Ovary (tissue), 3 donors: ENCODE measurements at regions not wholly inside any gene's neighbourhood (a gene's known extent, or its start where the extent isn't known, plus 50 kb on each side); places are given as distances from the start of the nearest gene placed in this dataset.

Experiments
- POLR2A ChIP-seq: fragments of 450-650 bp; IDR thresholded peaks from one replicate; pipeline ENCODE4 v1.6.1; 2017; ENCODE audit warnings: antibody characterized with exemption, mild to moderate bottlenecking, moderate library complexity
- TF ChIP-seq, protein P1 (sequence below), 3 donors: fragments of 450-650 bp in 2 of 3; fragments of 200-600 bp in 1 of 3; IDR thresholded peaks; one replicate each; pipeline versions ENCODE4 v1.5.1 to v1.8.0; 2016 to 2022; ENCODE audit warnings: antibody characterized with exemption in 3 of 3, mild to moderate bottlenecking in 1 of 3
- donor health status: DM: no; HTN: no; CAD: no.

DNA sequence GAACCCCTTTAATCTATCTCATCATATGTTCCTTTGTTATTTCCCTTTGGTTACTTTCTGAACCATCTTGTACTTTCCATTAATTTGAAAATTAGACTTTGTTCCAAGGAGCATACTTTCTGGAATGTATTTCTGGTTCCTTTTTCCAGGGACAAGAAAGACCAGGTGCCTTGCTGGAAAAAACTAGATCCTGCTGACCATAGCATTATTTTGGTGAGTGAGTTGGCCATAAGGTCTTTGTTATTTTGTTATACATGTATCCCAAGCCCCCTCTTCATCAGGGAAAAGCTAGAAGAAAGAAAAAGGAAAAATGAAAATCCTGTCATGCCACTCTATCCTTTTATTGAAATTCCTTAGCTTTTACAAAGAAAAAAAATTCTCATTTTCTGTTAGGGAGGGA is 228.1 kb upstream of the TFPI start:
- TF ChIP-seq, protein P1, sequence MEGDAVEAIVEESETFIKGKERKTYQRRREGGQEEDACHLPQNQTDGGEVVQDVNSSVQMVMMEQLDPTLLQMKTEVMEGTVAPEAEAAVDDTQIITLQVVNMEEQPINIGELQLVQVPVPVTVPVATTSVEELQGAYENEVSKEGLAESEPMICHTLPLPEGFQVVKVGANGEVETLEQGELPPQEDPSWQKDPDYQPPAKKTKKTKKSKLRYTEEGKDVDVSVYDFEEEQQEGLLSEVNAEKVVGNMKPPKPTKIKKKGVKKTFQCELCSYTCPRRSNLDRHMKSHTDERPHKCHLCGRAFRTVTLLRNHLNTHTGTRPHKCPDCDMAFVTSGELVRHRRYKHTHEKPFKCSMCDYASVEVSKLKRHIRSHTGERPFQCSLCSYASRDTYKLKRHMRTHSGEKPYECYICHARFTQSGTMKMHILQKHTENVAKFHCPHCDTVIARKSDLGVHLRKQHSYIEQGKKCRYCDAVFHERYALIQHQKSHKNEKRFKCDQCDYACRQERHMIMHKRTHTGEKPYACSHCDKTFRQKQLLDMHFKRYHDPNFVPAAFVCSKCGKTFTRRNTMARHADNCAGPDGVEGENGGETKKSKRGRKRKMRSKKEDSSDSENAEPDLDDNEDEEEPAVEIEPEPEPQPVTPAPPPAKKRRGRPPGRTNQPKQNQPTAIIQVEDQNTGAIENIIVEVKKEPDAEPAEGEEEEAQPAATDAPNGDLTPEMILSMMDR (IDR thresholded peaks at IDR 0.05), result no peak
- no peak for TF ChIP-seq POLR2A
